ENCODE measurements at regions not wholly inside any gene's neighbourhood (a gene's known extent, or its start where the extent isn't known, plus 50 kb on each side); places are given as distances from the start of the nearest gene placed in this dataset.
A peak's percentile ranks its signal among the peaks of the same experiment; 100 is the strongest.

DNA sequence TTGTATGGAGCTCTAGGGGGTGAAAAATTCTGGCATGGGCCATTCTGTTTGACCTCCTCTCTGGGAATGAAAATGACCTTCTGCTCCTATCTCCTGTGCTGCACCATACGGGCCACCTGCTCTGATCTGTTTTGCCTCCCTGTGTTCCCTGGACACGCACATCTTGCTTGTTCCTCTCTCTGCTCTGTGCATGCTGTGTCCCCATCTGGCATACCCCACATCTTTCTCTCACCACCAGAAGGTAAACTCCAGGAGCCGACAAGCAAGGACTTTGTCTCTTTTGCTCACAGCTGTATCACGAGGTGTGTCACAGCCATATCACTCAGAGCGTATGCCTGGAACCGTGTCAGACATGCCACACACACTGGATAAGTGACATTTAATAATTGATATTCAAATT, 208.4 kb upstream of the DTNBP1 start:
- DNase-seq = no peak

DNA sequence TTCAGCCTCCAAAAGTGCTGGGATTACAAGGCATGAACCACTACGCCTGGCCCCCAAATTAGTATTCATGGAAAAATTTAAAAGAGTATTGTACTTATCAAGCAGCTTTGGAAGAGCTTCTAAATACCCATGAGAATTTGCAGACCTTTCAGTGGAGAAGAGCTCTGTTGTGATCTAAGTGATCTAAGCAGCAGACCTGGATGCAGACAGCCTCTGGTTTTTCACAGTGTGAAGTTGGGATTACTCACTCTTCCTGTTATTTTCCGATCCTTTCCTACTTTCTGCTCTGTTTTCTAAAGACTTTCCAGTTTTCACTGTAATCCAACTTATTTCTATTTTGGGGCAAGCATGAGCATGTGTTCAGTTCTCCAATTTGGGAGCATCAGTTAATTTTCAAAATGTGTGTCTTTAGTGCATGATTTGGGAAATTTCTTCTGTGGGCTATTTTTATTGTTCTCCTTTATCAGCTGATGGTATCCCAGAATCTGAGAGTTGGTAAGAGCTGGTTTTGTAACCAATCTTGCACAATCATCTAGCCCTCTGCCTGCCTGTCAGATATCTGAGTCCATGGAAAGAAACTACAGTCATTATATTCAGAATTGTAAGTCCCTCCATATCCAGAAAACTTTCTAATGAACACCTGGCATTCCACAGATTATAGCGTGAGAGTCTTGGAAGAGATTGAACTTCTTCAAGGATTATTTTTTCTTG, 207.7 kb upstream of the DTNBP1 start:
- DNase-seq = no peak

DNA sequence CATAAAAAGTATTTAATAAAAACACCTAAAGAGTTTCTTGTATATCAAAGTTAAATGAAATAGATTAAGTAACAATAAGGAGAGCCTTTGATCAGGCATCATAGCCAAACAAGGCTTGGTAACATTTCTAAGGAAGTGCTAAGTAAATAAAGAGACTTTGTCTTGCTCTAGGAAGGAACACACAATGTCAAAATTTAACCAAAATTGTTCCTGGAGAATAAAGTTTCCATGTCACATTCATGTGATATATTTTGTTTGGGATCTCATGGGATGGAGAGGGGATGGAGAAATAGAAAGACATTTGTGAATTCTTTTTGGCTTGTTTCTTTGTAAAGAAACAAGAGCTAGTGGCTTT, 201.9 kb upstream of the DTNBP1 start:
- DNase-seq = no peak

DNA sequence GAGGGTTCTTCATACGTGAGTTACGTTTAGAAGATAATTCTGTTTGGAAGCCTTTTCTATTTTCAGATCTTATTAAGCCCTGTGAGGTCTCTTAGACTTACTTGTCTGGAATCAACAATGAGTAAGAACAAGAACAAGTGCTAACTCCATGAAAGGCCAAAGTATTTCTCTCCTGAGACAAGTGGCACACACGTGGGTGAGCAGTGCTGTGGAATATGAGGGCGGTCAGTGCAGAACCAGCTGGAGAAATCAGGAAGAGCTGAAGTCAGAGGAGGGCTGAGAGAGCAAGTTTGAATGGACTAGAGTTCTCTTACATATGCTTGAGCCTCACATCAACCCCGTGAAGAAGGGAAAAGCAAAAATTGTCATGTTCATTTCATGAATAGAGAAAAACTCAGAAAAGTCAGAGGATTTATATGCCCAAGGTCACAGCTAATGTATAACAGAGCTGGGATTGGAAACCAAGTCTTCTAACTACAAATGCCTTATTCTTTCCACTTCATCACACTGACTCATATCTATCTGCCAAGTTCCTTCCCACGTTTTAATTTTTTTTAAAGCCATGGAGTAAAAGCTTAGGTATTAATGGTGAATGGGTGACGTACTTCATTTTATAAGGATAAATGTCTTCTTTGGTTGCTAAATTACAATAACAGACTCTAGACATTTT, 201.3 kb upstream of the DTNBP1 start:
- no peak for DNase-seq

DNA sequence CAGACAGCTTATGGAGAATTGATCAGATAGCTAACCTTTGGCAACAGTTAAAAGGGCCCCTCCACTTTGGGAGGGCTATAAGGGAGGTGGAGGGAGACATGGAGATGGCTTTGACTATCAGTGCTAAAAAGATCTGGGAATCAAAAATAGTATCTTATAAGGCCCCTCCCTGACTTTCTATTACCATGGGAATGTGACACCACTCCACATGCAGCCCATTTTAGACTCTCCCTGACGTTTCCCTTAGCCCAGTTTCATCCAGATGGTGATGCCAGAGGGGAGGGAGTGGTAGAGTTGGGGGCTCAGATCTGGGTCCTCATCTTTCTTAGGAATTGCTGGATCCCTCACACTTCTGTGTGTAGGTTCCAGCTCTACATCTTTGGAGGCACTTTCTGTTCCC, 200.0 kb upstream of the DTNBP1 start:
- DNase-seq = no peak

DNA sequence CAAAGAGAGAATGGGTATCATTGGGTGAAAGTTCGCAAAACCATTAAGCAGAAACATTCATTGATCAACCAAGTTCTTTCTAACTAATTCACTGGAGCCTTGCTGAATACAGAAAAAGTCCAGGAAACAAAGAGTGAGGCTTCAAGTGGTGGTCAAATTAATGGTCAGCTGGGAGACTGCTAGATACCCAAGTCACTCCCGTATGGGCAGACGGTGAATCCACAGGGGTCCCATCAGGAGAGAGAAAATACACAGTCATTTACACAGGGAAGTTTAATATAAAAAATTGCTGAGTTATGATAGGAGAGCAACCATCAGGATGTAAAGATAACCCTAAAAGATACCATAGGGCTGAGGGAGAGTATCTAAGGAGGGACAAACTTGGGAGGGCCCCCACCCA, 198.7 kb upstream of the DTNBP1 start:
- no peak for DNase-seq

DNA sequence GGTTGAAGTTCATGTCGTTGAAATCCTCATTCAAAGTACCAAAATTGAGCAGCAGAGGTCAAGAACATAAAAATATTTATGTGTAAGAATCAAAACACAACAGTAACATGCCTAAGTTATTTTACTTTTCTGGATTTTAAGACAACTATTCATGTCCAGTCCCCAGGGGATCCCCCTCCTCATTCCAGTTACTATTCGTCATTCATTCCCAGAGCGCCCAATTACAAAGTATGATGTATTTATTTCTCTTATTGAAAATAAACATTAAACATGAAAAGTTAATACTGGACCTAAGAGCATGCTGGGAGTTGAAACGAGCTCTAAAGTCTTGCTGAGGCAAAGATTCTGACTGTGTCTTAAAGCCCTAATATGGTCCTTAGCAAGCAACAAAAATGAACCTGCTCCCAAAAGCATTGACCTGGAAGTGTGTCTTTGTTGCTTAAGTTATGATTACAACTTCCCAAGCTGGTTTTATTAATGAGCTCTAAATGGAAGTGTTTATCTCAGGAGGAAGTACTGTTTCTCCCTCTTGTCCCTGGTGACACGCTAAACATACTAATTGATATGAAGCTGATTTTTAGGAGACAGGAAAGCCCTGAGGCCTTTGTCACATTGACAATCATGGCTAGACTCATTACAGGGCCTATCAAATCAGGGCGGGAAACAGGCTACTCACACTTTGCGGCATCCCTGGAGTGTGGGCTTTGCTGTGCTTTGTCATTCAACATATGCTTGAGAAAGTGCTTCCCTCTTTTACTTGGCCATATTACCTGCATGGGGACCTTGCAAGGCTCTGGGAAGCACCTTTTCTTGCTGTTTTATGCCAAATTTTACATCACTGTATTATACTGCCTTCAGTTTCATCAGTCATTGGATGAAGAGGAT, 192.2 kb upstream of the DTNBP1 start:
- no peak for DNase-seq

DNA sequence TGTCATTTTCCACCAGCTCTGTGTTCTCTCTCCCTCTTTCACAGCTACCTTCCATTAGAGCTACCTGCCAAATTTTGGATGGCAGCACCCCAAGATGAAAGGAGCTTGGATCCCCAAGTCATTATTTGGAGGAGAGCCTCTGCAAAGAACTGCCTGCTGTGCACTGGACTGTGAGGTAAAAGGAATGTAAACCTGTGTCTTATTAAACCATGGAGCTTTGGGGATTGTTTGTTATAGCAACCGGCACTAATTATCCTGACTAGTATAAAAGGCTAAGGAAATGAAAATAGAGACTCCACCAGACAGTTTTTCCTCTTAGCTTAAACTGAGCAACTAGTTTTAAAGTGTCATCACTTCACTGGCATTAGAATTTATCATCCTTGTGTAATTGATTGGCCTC, 191.6 kb upstream of the DTNBP1 start:
- DNase-seq = no peak

DNA sequence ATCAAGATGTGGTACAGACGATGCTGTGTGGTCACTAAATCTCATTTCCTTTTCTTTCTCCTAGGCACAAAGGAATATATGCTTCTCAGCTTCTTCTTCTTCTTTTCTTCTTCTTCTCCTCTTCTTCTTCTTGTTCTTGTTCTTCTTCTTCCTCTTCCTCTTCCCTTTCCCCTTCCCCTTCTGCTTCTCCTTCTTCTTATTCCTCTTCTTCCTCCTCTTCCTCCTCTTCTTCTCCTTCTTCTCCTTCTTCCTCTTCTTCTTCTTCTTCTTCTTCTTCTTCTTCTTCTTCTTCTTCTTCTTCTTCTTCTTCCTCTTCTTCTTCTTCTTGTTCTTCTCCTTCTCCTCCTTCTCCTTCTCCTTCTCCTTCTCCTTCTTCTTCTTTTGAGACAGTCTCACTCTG, 190.4 kb upstream of the DTNBP1 start:
- no peak for DNase-seq

DNA sequence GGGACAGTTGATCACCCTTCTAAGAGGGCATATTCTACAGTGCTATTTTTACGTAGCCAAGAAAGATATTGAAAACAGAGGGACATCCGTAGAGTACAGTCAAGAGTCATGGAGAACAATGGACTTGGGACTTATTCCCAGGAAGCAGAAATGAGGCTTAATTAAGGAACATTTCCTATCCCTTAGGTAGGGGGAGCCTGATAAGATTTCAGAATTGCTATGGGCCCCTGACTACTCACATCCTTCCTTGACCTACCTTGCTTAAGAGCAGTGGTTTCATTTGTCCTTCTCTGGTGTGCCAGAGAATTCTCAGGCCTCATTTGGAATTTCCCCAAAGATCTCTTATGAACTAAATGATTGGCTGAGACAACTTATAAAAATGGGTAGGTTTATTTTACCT, 189.5 kb upstream of the DTNBP1 start:
- no peak for DNase-seq

DNA sequence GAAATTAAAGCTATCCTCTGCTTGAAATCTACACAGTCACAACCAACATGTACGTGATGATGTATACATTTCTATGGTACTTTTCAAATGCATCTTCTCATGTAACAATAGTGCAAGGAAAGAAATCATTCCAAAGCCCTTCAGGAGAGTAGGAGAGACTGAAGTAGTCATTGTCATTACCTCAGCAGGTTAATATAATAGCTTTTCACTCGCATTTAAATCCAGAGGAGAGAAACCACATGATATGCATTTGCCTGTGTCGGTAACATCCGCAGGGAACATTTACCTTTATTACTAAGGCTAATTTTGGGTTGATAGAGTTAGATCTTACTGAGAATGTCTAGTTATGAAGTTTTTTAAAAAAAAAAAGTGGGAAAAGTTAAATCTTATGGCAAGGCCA, 186.6 kb upstream of the DTNBP1 start:
- DNase-seq = no peak

DNA sequence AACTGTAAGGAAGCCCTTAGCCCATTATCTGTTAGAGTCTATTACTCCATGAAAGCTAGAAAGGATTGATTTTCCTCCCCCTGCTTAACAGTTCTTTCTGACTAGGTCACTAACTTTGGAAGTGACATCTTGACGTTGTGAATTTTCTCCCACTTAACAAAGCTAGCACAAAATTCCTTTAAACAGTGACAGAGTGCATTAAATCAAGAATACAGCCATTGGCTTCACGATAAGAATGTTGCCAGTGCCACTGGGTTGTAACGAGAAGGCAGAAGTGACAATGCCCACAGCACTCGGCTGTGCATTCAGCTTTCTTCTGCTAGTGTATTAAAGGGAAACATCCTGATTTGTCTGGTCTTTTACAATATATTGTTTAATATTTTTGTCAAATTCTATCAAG, 182.7 kb upstream of the DTNBP1 start:
- DNase-seq = no peak

DNA sequence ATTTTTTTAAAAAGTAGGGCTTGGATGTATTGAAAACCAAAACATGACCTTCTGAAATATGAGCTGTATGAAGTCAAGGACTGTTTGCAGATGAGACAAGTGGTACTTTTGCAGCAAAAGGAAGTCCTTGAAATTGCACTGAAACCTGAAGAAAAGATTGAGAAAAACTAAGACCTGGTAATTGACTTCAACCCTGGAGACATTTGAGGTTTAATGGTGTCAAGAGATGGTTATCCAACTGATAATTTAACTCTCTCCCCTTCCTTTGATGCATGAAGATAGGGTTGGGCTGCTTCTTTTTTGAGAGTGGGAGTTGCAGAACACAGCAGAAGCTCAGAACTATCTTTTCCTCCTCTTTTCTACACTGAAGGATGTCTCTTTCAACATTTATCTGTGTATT, 180.9 kb upstream of the DTNBP1 start:
- DNase-seq = no peak

DNA sequence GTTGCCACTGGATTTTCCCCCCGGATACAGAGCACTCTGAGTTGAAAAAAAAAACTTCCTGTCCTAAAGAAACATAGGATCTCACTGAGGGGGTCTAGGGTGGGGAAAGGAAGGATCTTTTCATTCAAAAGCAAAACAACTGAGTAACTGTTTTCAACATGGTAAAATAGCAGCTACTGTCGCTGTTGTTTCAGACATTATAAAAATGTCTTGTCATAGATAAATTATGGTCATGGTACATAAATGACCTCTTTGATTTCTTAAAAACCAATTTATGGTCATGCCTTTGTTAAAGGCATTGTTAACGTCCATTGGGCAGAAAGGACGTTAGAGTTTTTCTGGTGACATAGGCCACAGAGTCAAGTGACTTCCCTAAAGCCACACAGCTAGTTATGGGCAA, 180.4 kb upstream of the DTNBP1 start:
- no peak for DNase-seq

DNA sequence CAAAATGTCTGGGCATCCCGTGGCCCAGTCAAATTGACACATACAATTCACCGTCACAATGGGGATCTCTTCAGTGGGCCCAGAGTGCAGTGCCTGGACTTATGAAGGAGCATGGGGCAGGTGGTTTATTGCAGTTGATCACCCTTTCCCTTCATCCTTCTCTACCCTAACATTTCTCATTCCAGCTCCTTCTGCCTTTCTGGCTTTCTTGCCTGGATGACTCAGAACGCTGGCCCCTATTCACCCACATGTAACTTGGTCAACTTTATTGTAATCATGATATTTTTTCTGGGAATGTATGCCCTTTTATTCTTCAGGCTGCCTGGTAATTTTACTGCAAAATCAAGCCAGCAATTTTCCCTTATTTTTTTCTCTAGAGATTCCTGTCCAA, 179.9 kb upstream of the DTNBP1 start:
- no peak for DNase-seq

DNA sequence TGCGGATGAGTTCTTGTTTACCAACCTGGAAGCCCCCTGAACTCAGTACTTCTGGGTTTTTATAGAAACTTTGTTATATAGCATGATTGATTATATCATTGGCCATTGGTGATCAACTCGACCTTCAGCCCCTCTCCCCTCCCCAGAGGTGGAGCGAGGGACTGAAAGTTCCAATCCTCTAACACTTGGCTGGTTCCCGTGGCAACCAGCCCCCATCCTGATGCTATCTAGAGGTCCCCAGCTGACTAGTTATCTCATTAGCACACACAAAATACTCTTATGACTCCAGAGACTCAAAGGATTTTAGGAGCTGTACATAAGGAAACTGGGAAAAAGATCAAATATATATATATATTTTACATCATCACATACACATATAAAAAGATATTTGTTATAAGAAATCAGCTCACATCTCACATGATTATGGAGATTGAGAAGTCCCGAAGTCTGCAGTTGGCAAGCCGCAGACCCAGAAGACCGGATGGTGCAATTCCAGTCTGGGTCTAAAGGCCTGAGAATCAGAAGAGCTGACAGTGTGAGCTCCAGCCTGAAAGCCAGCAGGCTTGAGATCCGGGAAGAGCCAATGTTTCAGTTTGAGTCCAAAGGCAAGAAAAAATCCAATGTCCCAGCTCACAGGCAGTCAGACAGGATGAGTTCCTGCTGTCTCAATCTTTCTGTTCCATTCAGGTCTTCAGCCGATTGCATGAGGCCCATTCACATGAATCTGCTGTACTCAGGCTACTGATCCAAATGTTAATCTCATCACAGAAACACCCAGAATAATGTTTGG, 179.3 kb upstream of the DTNBP1 start:
- DNase-seq = no peak

DNA sequence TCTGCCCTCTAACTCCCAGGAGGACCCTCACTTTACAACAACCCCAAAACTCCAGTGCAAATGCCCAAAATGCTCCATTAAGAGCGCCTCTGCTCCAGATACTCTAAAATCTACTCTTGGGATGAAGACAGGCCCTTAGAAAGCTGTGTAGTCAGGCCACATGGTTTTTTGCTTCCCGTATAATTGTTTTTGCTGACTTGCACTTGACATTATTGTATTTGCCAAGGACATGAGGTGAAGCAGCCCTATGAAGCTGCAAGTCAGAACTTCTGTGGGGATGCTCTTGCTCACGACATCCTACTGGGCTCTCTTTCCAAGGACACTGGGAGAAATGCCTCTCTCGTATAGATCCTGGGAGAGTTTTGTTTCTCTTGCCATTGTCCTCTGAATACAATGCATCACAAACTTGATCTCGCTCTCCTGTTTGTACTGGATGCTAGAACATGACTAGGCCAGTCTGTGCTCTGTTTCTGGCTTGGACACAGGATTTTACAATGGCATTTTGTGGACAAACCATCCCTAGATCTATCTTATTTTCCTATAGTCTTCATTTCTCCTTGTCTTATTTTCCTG, 177.2 kb upstream of the DTNBP1 start:
- no peak for DNase-seq

DNA sequence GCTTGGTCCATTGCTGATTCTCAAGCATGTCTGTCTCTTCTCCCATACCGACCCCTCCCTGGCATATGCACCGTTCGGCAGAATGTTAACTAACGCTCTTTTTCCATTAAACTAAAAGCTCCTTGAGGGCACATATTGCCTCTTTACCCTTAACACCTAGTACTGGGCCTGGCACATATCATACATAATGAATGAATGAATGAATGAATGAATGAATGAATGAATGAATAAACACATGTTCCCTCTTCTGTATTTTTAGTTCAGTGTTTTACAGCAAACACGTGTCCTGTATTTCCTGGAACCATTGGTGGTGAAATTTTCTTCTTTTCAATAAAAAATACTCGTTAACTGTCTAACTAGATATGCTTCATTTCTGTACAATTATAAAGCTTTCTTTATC, 174.4 kb upstream of the DTNBP1 start:
- DNase-seq = no peak

DNA sequence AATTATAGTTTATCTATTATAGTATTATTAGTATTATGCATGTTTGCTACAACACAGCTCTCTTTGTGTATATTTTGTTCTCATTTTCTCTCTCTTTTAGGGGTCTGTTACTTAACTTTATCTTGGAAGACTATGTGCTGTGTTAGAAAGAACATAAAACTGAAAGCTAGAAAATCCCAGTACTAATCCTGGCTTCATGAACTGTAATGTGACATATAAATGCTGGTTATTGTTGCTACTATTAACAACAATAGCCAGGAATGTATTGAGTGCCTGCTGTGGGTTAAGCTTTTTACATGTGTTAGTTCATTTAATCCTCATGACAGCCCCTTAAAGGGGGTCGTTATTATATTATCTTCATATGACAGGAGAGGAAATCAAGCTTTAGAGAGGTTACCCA, 170.0 kb upstream of the DTNBP1 start:
- DNase-seq = no peak

DNA sequence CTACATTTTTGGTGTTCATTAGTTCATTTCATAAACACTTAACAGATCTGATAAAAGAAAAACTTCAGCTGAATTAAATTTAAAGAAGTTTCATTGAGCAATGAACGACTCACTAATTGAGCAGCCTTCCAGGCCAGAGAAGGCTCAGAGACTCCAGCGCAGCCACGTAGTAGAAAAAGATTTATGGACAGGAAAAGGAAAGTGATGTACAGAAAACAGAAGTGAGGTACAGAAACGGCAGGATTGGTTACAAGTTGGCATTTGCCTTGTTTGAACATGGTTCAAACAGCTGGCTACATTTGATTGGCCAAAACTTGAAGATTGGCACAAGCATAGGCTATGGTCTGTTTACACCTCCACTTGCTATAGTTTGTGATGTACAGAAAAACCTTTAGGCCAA, 166.3 kb upstream of the DTNBP1 start:
- peak; percentile 31 for DNase-seq

DNA sequence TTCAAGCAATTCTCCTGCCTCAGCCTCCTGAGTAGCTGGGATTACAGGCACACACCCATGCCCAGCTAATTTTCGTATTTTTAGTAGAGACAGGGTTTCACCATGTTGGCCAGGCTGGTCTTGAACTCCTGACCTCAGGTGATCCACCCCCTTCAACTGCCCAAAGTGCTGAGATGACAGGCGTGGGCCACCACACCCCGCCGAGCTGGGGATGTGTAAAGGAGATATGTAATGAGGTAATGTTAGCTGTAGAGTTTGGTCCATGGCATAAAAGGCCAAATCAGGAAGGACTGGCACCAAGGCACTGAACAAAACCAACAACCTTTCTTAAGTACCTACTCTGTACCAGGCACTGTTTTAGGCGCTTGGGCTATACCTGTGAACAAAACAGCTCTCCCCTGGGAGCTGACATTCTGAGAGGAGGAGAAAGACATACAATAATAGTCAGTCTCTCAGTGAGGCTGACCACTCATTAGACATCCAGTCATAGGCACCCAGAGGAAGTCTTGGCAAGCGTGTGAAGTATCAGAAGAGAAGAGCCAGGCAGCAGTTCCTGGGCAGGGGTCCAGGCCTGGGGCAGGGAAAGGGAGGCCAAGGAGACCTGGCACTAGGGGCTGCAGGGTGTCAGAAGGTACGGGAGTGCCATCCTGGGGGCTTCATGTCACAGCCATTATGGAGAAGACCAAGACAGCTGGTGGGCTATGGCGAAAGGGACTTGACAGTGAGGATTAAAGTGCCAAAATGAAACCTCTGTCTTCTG, 164.8 kb upstream of the DTNBP1 start:
- DNase-seq = no peak

DNA sequence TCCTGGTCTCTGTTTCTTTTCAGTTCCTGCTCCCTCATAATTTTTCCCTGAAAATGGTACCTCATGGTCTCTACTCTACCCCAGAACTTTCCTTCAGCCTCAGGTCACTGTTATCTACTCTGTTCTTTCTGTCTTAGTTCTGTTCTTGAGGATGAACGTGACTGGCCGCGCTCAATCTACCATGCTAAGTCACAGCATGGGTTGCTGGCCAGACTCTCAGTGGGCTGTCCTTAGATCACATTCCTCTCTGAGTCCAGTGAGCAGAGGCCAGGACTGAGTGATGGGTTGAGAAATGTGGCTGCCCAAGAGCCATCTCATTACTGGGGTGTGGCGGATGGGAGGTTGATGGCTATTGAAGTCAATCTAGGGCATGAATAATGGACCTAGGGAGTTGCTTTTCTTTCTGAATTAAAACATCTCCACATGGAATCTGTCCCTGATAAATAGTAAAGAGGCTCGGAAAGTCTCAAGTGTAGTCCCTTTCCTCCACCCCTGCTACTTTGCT, 164.0 kb upstream of the DTNBP1 start:
- no peak for DNase-seq
